ENCODE measurements at regions not wholly inside any gene's neighbourhood (a gene's known extent, or its start where the extent isn't known, plus 50 kb on each side); places are given as distances from the start of the nearest gene placed in this dataset.

- H3K36me3 ChIP-seq: no peaks in the 10 kb centered on the region
- H3K27ac ChIP-seq: peak overlapping the region; percentile 33
- H3K27me3 ChIP-seq: no peaks in the 10 kb centered on the region
- H3K4me3 ChIP-seq: no peak overlapping the region
- intact Hi-C loops (cut with DNase I): no loop called here
- no peaks in the 10 kb centered on the region for H3K9me3 ChIP-seq
- DNase-seq: no peak
- TF ChIP-seq, protein P1, sequence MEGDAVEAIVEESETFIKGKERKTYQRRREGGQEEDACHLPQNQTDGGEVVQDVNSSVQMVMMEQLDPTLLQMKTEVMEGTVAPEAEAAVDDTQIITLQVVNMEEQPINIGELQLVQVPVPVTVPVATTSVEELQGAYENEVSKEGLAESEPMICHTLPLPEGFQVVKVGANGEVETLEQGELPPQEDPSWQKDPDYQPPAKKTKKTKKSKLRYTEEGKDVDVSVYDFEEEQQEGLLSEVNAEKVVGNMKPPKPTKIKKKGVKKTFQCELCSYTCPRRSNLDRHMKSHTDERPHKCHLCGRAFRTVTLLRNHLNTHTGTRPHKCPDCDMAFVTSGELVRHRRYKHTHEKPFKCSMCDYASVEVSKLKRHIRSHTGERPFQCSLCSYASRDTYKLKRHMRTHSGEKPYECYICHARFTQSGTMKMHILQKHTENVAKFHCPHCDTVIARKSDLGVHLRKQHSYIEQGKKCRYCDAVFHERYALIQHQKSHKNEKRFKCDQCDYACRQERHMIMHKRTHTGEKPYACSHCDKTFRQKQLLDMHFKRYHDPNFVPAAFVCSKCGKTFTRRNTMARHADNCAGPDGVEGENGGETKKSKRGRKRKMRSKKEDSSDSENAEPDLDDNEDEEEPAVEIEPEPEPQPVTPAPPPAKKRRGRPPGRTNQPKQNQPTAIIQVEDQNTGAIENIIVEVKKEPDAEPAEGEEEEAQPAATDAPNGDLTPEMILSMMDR (IDR thresholded peaks at IDR 0.05): no peak
- H3K4me1 ChIP-seq: no peaks in the 10 kb centered on the region
- no peak overlapping the region for H3K9ac ChIP-seq (ENCODE audit: low read depth in 2 of 2, low read length in 2 of 2)
Observed at GRCh38 chr13:44236370-44236769, 137.3 kb upstream of the SERP2 start.

DNA sequence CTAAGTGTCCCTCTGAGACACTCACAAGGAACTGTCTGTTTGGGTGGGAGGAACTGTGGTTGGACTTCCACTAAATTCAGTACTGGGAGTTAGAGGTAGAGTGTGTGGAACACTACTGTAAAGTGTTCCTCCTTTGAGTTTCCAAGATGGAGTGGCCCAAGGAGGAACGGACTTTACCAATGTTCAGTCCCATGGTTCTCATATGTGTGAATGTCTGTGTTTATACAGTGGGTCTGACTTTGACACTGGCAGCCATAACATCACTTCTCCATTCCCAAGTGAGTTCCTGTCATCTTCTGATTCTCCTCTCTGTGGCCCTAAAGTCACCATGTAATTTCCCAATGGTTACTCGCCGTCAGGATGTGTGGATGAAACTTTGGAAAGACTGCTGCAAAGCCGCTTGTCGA lies 136.8 kb upstream of the SERP2 start:
- intact Hi-C loops (cut with DNase I): no loop called here
- H3K9me3 ChIP-seq: no peaks in the 10 kb centered on the region
- H3K9ac ChIP-seq (ENCODE audit: low read depth in 2 of 2, low read length in 2 of 2): no peak overlapping the region

DNA sequence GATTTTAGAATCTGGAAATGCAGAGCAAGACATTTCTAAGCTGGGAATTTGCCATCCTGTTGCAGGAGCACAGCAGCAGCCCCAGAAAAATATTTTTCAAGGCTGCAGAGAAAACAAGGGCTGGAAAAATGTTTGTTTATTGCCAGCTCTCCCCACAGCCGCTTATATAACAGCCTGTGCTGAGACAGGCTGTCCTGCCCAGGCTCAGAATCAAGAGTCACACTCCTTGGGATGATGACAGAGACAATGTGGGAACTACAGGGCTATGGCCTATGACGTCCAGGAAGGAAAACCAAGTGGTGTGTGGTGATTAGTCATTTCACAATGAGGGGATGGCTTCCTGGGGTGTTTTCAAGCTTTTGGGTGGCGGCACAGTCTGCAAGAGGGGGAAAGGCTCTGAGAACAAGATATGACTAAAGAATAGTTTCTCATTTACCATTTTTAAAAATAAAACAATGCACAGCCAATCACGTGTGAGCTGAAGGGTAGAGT lies 136.3 kb upstream of the SERP2 start:
- H3K9me3 ChIP-seq: no peaks in the 10 kb centered on the region
- H3K36me3 ChIP-seq: no peaks in the 10 kb centered on the region
- peak overlapping the region; percentile 33 for H3K27ac ChIP-seq
- no peak overlapping the region for H3K4me3 ChIP-seq
- peak; percentile 35 for DNase-seq
- H3K4me1 ChIP-seq: no peaks in the 10 kb centered on the region
- H3K27me3 ChIP-seq: no peaks in the 10 kb centered on the region
- H3K9ac ChIP-seq (ENCODE audit: low read depth in 2 of 2, low read length in 2 of 2): no peak overlapping the region
- intact Hi-C loops (cut with DNase I): no loop called here
- TF ChIP-seq, protein P1 (IDR thresholded peaks at IDR 0.05): no peak

More for the DNA sequence above, 136.8 kb upstream of the SERP2 start:
- Histone ChIP-seq H3K4me1 (no peaks in the 10 kb centered on the region), H3K27me3 (no peaks in the 10 kb centered on the region), H3K36me3 (no peaks in the 10 kb centered on the region), H3K27ac (peak overlapping the region; percentile 33), H3K4me3 (no peak overlapping the region)
- TF ChIP-seq, protein P1 (IDR thresholded peaks at IDR 0.05): no peak
- DNase-seq: no peak

DNA sequence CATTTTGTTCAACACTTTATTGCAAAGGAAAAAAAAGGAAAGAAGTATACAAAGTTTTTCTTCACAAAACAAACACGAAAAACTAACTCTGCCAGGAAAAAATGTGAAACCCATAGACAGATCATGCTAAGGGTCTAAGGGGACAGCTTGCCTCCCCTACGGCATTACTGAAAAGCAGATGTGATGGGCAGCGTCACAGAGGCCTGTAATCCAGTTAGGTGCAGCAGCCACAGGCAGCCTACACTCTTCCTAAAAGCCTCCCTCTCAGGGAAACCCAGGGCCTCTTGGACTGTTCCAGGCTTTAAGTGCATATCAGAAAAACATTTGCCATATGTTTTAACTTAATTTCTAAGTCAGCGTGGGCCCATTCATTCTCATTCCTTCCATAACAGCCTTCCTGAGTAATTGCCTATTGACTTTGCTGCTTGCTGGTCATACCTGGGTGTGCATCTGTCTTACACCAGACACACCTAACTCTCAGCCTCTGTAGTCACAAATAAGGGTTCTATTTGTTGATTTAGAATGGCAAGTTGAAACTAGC lies 135.7 kb upstream of the SERP2 start:
- Histone ChIP-seq H3K27ac (peak overlapping the region; percentile 5), H3K9me3 (no peaks in the 10 kb centered on the region), H3K27me3 (no peaks in the 10 kb centered on the region), H3K9ac (ENCODE audit: low read depth in 2 of 2, low read length in 2 of 2) (no peak overlapping the region), H3K36me3 (no peaks in the 10 kb centered on the region), H3K4me3 (no peak overlapping the region), H3K4me1 (no peaks in the 10 kb centered on the region)
- DNase-seq: no peak
- TF ChIP-seq, protein P1 (IDR thresholded peaks at IDR 0.05): no peak
- intact Hi-C loops (cut with DNase I): no loop called here

DNA sequence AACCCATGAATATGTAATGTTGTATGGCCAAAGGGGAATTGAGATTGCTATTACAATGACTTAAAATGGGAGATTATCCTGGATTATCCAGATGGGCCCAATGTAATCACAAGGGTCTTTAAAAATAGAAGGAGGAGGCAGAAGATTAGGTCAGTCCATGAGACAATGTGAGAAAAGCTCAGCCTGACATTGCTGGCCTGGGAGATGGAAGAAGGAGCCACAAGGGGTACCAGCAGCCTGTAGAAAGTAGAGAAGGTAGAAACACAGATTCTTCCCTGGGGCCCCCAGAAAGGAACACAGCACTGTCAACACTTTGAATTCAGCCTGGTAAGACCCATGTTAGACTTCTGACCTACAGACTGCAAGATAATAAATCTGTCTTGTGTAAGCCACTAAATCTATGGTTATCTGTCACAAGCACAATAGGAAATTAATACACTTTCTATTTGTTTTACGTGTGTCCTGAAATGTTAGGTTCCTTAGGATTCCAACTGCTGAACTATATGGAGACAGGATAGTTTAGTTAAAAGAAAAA lies 132.9 kb upstream of the SERP2 start:
- Histone ChIP-seq H3K4me1 (no peaks in the 10 kb centered on the region), H3K9ac (ENCODE audit: low read depth in 2 of 2, low read length in 2 of 2) (no peak overlapping the region), H3K27me3 (no peaks in the 10 kb centered on the region), H3K27ac (no peak overlapping the region), H3K36me3 (no peaks in the 10 kb centered on the region), H3K9me3 (no peaks in the 10 kb centered on the region), H3K4me3 (no peak overlapping the region)
- intact Hi-C loops (cut with DNase I): no loop called here
- TF ChIP-seq, protein P1 (IDR thresholded peaks at IDR 0.05): no peak
- no peak for DNase-seq
